Thyroid gland (tissue), 4 donors: ENCODE measurements at regions not wholly inside any gene's neighbourhood (a gene's known extent, or its start where the extent isn't known, plus 50 kb on each side); places are given as distances from the start of the nearest gene placed in this dataset.
"Not testable (repeated sequence)": the region's sequence is repeated elsewhere in the genome, so short reads cannot be mapped to it uniquely, and the experiment has no call there.

ENCODE experiments used
- DNase-seq, 2 donors: peaks; one replicate each; pipeline ENCODE4 v3.0.0-alpha.2; 2019
- H3K27ac ChIP-seq, 3 donors: fragments of 200-600 bp; sonication (generic); 1 replicate in 2 of 3; 2 replicates in 1 of 3; pipeline ENCODE4 v1.5.1; 2016 to 2019; ENCODE audit warnings: mild to moderate bottlenecking in 1 of 3, moderate library complexity in 1 of 3
- H3K27me3 ChIP-seq: fragments of 200-600 bp; sonication (generic); one replicate; pipeline ENCODE4 v1.5.1; 2019
- H3K36me3 ChIP-seq, 2 donors: fragments of 200-600 bp; sonication (generic); one replicate each; pipeline ENCODE4 v1.5.1; 2016 to 2019
- H3K4me1 ChIP-seq, 2 donors: fragments of 200-600 bp; sonication (generic); one replicate each; pipeline ENCODE4 v1.5.1; 2017 to 2019
- H3K4me3 ChIP-seq, 3 donors: fragments of 200-600 bp; sonication (generic); replicated peaks in 1 of 3; 1 replicate in 2 of 3; 2 replicates in 1 of 3; pipeline ENCODE4 v1.5.1; 2016; ENCODE audit warnings: mild to moderate bottlenecking in 1 of 3
- H3K9me3 ChIP-seq: fragments of 200-600 bp; sonication (generic); one replicate; pipeline ENCODE4 v1.5.1; 2017
- CTCF ChIP-seq, 6 experiments: fragments of 200-600 bp in 3 of 6; fragments of 450-650 bp in 3 of 6; sonication (generic) in 3 of 6; IDR thresholded peaks; one replicate each; pipeline ENCODE4 v1.5.1; 2016 to 2019; ENCODE audit warnings: antibody characterized with exemption in 6 of 6, mild to moderate bottlenecking in 2 of 6, inconsistent platforms in 1 of 6, moderate library complexity in 1 of 6
- POLR2A ChIP-seq, 2 donors: fragments of 450-650 bp; IDR thresholded peaks; one replicate each; pipeline ENCODE4 v1.6.1; 2017; ENCODE audit warnings: antibody characterized with exemption in 2 of 2, mild to moderate bottlenecking in 2 of 2, moderate library complexity in 1 of 2
- WGBS, 2 donors: methylation state at CpG; one replicate each; pipeline ENCODE4 v1.1.5; 2017; 5-methylcytosine and 5-hydroxymethylcytosine counted together
- intact Hi-C: fragments of 100-400 bp; cut with DNase I; formaldehyde crosslinking; loops from one replicate; pipeline ENCODE4 v1.15.1; 2023

- TF ChIP-seq CTCF (IDR thresholded peaks at IDR 0.05) (no peak), POLR2A (IDR thresholded peaks at IDR 0.05) (no peak)
- Histone ChIP-seq H3K4me1 (no peaks in the 10 kb centered on the region), H3K27ac (no peak overlapping the region), H3K9me3 (no peaks in the 10 kb centered on the region), H3K27me3 (no peaks in the 10 kb centered on the region), H3K36me3 (no peaks in the 10 kb centered on the region), H3K4me3 (no peak overlapping the region)
- no peak for DNase-seq
- 74 to 76% methylated on average over 2 of the region's 2 CpGs for WGBS, 2 donors
- intact Hi-C loops = no loop called here
These were observed 1012.1 kb downstream of the RAB28 start for GRCh38 chr4:12472087-12472486.

GRCh38 chr4:12471193-12471592 lies 1012.9 kb downstream of the RAB28 start:
- H3K36me3 ChIP-seq = no peaks in the 10 kb centered on the region
- intact Hi-C loops = no loop called here
- 85 to 90% methylated on average over 2 of the region's 2 CpGs for WGBS, 2 donors

GRCh38 chr4:12461576-12461975 lies 1022.6 kb downstream of the RAB28 start:
- H3K9me3 ChIP-seq, H3K36me3 ChIP-seq, H3K27ac ChIP-seq, DNase-seq, H3K27me3 ChIP-seq, H3K4me3 ChIP-seq, intact Hi-C loops, H3K4me1 ChIP-seq: not testable (repeated sequence)
- WGBS, 2 donors = 85 to 92% methylated on average over 3 to 4 of the region's 5 CpGs

More at GRCh38 chr4:12471193-12471592, 1012.9 kb downstream of the RAB28 start:
- Histone ChIP-seq H3K9me3 (no peaks in the 10 kb centered on the region), H3K4me3 (no peak overlapping the region), H3K27me3 (no peaks in the 10 kb centered on the region), H3K27ac (no peak overlapping the region), H3K4me1 (no peaks in the 10 kb centered on the region)
- TF ChIP-seq CTCF (IDR thresholded peaks at IDR 0.05) = no peak
- no peak for TF ChIP-seq POLR2A (IDR thresholded peaks at IDR 0.05)
- DNase-seq = no peak

GRCh38 chr4:12459126-12459525 lies 1025.0 kb downstream of the RAB28 start:
- H3K27ac ChIP-seq = no peak overlapping the region
- no peak overlapping the region for H3K4me3 ChIP-seq
- no peaks in the 10 kb centered on the region for H3K9me3 ChIP-seq
- intact Hi-C loops = no loop called here
- no peak for DNase-seq
- no peaks in the 10 kb centered on the region for H3K4me1 ChIP-seq
- TF ChIP-seq POLR2A (IDR thresholded peaks at IDR 0.05) = no peak
- TF ChIP-seq CTCF (IDR thresholded peaks at IDR 0.05) = no peak
- no peaks in the 10 kb centered on the region for H3K36me3 ChIP-seq
- H3K27me3 ChIP-seq = no peaks in the 10 kb centered on the region
- 91 to 95% methylated on average over 3 of the region's 3 CpGs for WGBS, 2 donors

GRCh38 chr4:12458621-12459020 lies 1025.5 kb downstream of the RAB28 start:
- 86 to 91% methylated on average over 2 of the region's 2 CpGs for WGBS, 2 donors
- H3K9me3 ChIP-seq = no peaks in the 10 kb centered on the region
- TF ChIP-seq CTCF (IDR thresholded peaks at IDR 0.05) = no peak
- no peak for TF ChIP-seq POLR2A (IDR thresholded peaks at IDR 0.05)
- H3K4me3 ChIP-seq = no peak overlapping the region
- no peak overlapping the region for H3K27ac ChIP-seq
- no peaks in the 10 kb centered on the region for H3K4me1 ChIP-seq
- no peaks in the 10 kb centered on the region for H3K36me3 ChIP-seq
- intact Hi-C loops = no loop called here
- H3K27me3 ChIP-seq = no peaks in the 10 kb centered on the region
- no peak for DNase-seq

- WGBS, 2 donors = 72 to 79% methylated on average over 3 of the region's 3 CpGs
- H3K27ac ChIP-seq = no peak overlapping the region
- DNase-seq = no peak
- H3K27me3 ChIP-seq = no peaks in the 10 kb centered on the region
- no peaks in the 10 kb centered on the region for H3K36me3 ChIP-seq
- intact Hi-C loops = no loop called here
- no peaks in the 10 kb centered on the region for H3K4me1 ChIP-seq
- no peaks in the 10 kb centered on the region for H3K9me3 ChIP-seq
- TF ChIP-seq CTCF (IDR thresholded peaks at IDR 0.05) (no peak), POLR2A (IDR thresholded peaks at IDR 0.05) (no peak)
- H3K4me3 ChIP-seq = no peak overlapping the region
These were observed 1023.6 kb upstream of the HS3ST1 start for GRCh38 chr4:12452291-12452690.
